ENCODE measurements at regions not wholly inside any gene's neighbourhood (a gene's known extent, or its start where the extent isn't known, plus 50 kb on each side); places are given as distances from the start of the nearest gene placed in this dataset.

DNA sequence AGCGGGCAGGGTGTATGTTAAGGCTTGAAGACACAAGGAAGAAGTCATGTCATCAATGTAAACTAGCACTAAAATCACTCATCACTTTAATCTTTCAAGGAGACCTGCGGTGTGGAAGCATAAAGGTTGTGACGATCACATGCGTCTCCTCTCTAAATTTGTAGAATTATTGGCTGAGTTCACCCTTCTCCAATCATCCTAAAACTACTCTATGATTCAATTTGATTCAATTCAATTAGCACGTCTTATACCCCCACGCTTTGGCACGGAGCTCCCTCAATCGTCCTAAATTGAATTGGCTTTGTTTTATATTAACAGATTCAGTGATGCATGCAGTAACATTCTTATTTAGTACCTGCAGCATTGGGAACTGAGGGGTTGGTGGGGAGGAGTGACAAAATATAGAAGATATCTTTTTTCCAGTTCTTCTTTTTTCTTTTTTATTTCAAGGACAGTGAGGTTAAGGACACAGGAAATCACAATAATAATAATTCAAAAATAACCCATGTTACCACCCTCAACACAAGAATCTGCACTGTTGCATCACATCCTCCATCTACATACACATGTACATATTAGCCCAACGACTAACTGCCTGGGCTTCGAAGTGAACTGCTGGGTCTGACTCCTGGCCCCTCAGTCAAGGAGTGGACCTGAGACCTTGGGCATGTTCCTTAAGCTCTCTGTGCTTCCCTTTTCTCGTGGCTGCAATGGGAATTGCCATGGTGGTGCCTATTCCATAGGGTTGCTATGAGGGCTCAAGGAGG, 86.5 kb downstream of the LSM5 start:
- Mint-ChIP-seq H3K27me3 (peaks cover 7 to 14% of the 10 kb centered on the region in 2 donors), H3K36me3 (no peaks in the 10 kb centered on the region), H3K4me3 (no peak overlapping the region), H3K4me1 (no peaks in the 10 kb centered on the region), H3K9me3 (peaks cover 0 to 3% (median 0%) of the 10 kb centered on the region in 8 donors), H3K27ac (peak overlapping the region in 1 of 7 donors; percentile 23)
- no peaks in the 10 kb centered on the region for H3K27me3 ChIP-seq (ENCODE audit: insufficient read depth, low read length)
- H3K4me3 ChIP-seq (ENCODE audit: low read length in 2 of 2) = no peak overlapping the region
- DNase-seq = no peak
- CTCF ChIA-PET (ENCODE audit: partially characterized antibody) = no interaction called here
- no peaks in the 10 kb centered on the region for H3K9me3 ChIP-seq (ENCODE audit: control insufficient read depth in 1 of 2, low read length in 2 of 2)
- H3K36me3 ChIP-seq (ENCODE audit: insufficient read depth, low read length) = no peaks in the 10 kb centered on the region
- POLR2A ChIA-PET (ENCODE audit: partially characterized antibody) = no interaction called here
- H3K27ac ChIP-seq (ENCODE audit: low read depth, low read length) = no peak overlapping the region
- H3K4me1 ChIP-seq (ENCODE audit: insufficient read depth, low read length) = no peaks in the 10 kb centered on the region
- intact Hi-C loops (cut with micrococcal nuclease) = no loop called here

- no peaks in the 10 kb centered on the region for H3K36me3 Mint-ChIP-seq
- intact Hi-C loops (cut with micrococcal nuclease) = no loop called here
- H3K4me1 ChIP-seq (ENCODE audit: insufficient read depth, low read length) = no peaks in the 10 kb centered on the region
- no peaks in the 10 kb centered on the region for H3K27me3 ChIP-seq (ENCODE audit: insufficient read depth, low read length)
- ChIA-PET CTCF (ENCODE audit: partially characterized antibody) (no interaction called here), POLR2A (ENCODE audit: partially characterized antibody) (no interaction called here)
- H3K4me3 ChIP-seq (ENCODE audit: low read length in 2 of 2) = no peak overlapping the region
- H3K27me3 Mint-ChIP-seq = peaks cover 6 to 7% of the 10 kb centered on the region in 2 donors
- H3K27ac Mint-ChIP-seq = no peak overlapping the region
- H3K27ac ChIP-seq (ENCODE audit: low read depth, low read length) = no peak overlapping the region
- H3K4me1 Mint-ChIP-seq = no peaks in the 10 kb centered on the region
- no peaks in the 10 kb centered on the region for H3K36me3 ChIP-seq (ENCODE audit: insufficient read depth, low read length)
- DNase-seq = no peak
- no peak overlapping the region for H3K4me3 Mint-ChIP-seq
- H3K9me3 Mint-ChIP-seq = peaks cover 0 to 3% (median 0%) of the 10 kb centered on the region in 8 donors
- no peaks in the 10 kb centered on the region for H3K9me3 ChIP-seq (ENCODE audit: control insufficient read depth in 1 of 2, low read length in 2 of 2)
Observed at GRCh38 chr7:32400676-32401075, 89.5 kb downstream of the LSM5 start.

DNA sequence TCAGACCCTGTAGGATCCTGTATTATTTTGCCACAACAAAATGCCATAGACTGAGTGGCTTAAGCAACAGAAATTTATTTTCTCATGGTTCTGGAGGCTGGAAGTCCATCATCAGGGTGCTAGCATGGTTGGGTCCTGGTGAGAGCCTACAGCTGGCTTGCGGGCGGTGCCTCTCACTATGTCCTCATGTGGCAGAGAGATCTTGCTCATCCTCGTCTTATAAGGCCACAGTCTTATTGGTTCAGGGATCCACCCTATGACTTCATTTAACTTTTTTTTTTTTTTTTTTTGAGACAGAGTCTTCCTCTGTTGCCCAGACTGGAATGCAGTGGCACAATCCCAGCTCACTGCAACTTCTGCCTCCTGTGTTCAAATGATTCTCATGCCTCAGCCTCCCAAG, 90.9 kb downstream of the LSM5 start:
- CTCF ChIA-PET (ENCODE audit: partially characterized antibody) = interaction anchor here (0.6 kb wide), 1 partner anchor 189 kb away, joined by 3 read pairs; no protein-coding TSS in a partner anchor
- no peaks in the 10 kb centered on the region for H3K36me3 Mint-ChIP-seq

GRCh38 chr7:32395168-32395567, 95.0 kb downstream of the LSM5 start:
- Histone ChIP-seq H3K36me3 (ENCODE audit: insufficient read depth, low read length) (no peaks in the 10 kb centered on the region), H3K4me3 (ENCODE audit: low read length in 2 of 2) (no peak overlapping the region), H3K9me3 (ENCODE audit: control insufficient read depth in 1 of 2, low read length in 2 of 2) (no peaks in the 10 kb centered on the region), H3K27ac (ENCODE audit: low read depth, low read length) (no peak overlapping the region), H3K4me1 (ENCODE audit: insufficient read depth, low read length) (no peaks in the 10 kb centered on the region), H3K27me3 (ENCODE audit: insufficient read depth, low read length) (no peaks in the 10 kb centered on the region)
- DNase-seq = no peak
- ChIA-PET CTCF (ENCODE audit: partially characterized antibody) (no interaction called here), POLR2A (ENCODE audit: partially characterized antibody) (no interaction called here)
- Mint-ChIP-seq H3K27ac (no peak overlapping the region), H3K36me3 (no peaks in the 10 kb centered on the region), H3K9me3 (peaks cover 0 to 2% (median 0%) of the 10 kb centered on the region in 8 donors), H3K4me1 (no peaks in the 10 kb centered on the region), H3K4me3 (no peak overlapping the region), H3K27me3 (no peaks in the 10 kb centered on the region)
- intact Hi-C loops (cut with micrococcal nuclease) = no loop called here

More for the DNA sequence above, 90.9 kb downstream of the LSM5 start:
- Mint-ChIP-seq H3K9me3 (peaks cover 0 to 3% (median 0%) of the 10 kb centered on the region in 8 donors), H3K4me3 (no peak overlapping the region), H3K27ac (no peak overlapping the region), H3K27me3 (peaks cover 5 to 7% of the 10 kb centered on the region in 2 donors), H3K4me1 (no peaks in the 10 kb centered on the region)
- Histone ChIP-seq H3K27me3 (ENCODE audit: insufficient read depth, low read length) (no peaks in the 10 kb centered on the region), H3K4me3 (ENCODE audit: low read length in 2 of 2) (no peak overlapping the region), H3K27ac (ENCODE audit: low read depth, low read length) (no peak overlapping the region), H3K9me3 (ENCODE audit: control insufficient read depth in 1 of 2, low read length in 2 of 2) (no peaks in the 10 kb centered on the region), H3K36me3 (ENCODE audit: insufficient read depth, low read length) (no peaks in the 10 kb centered on the region), H3K4me1 (ENCODE audit: insufficient read depth, low read length) (no peaks in the 10 kb centered on the region)
- intact Hi-C loops (cut with micrococcal nuclease) = no loop called here
- POLR2A ChIA-PET (ENCODE audit: partially characterized antibody) = no interaction called here
- no peak for DNase-seq

GRCh38 chr7:32393861-32394260, 96.3 kb downstream of the LSM5 start:
- no peaks in the 10 kb centered on the region for H3K27me3 ChIP-seq (ENCODE audit: insufficient read depth, low read length)
- ChIA-PET CTCF (ENCODE audit: partially characterized antibody) (no interaction called here), POLR2A (ENCODE audit: partially characterized antibody) (no interaction called here)
- Mint-ChIP-seq H3K4me3 (no peak overlapping the region), H3K36me3 (no peaks in the 10 kb centered on the region), H3K4me1 (no peaks in the 10 kb centered on the region), H3K9me3 (peaks cover 0 to 2% (median 0%) of the 10 kb centered on the region in 8 donors), H3K27me3 (no peaks in the 10 kb centered on the region), H3K27ac (no peak overlapping the region)
- H3K36me3 ChIP-seq (ENCODE audit: insufficient read depth, low read length) = no peaks in the 10 kb centered on the region
- intact Hi-C loops (cut with micrococcal nuclease) = no loop called here
- no peak overlapping the region for H3K4me3 ChIP-seq (ENCODE audit: low read length in 2 of 2)
- no peaks in the 10 kb centered on the region for H3K9me3 ChIP-seq (ENCODE audit: control insufficient read depth in 1 of 2, low read length in 2 of 2)
- no peak for DNase-seq
- no peaks in the 10 kb centered on the region for H3K4me1 ChIP-seq (ENCODE audit: insufficient read depth, low read length)
- no peak overlapping the region for H3K27ac ChIP-seq (ENCODE audit: low read depth, low read length)

DNA sequence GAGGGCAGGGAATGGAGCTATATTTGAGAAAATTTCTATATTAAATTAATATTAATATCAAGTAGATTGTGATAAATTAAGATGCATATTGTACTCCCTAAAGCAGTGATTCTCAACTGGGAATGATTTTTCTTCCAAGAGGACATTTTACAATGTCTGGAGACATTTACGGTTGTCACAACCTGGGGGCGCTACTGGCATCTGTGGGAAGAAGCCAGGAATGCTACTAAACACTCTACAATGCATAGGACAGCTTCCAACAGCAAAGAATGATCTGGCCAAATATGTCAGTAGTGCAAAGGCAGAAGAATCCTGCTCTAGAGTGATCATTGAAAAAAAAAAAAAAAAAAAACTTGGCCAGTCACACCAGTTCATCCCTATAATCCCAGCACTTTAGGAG, 100.0 kb downstream of the LSM5 start:
- Histone ChIP-seq H3K4me1 (ENCODE audit: insufficient read depth, low read length) (no peaks in the 10 kb centered on the region), H3K9me3 (ENCODE audit: control insufficient read depth in 1 of 2, low read length in 2 of 2) (no peaks in the 10 kb centered on the region), H3K4me3 (ENCODE audit: low read length in 2 of 2) (no peak overlapping the region), H3K36me3 (ENCODE audit: insufficient read depth, low read length) (no peaks in the 10 kb centered on the region), H3K27ac (ENCODE audit: low read depth, low read length) (no peak overlapping the region), H3K27me3 (ENCODE audit: insufficient read depth, low read length) (no peaks in the 10 kb centered on the region)
- CTCF ChIA-PET (ENCODE audit: partially characterized antibody) = no interaction called here
- Mint-ChIP-seq H3K27me3 (peaks cover 5 to 6% of the 10 kb centered on the region in 2 donors), H3K9me3 (peaks cover 0 to 2% (median 0%) of the 10 kb centered on the region in 8 donors), H3K4me1 (no peaks in the 10 kb centered on the region), H3K27ac (no peak overlapping the region), H3K36me3 (no peaks in the 10 kb centered on the region), H3K4me3 (no peak overlapping the region)
- intact Hi-C loops (cut with micrococcal nuclease) = no loop called here
- DNase-seq = no peak
- POLR2A ChIA-PET (ENCODE audit: partially characterized antibody) = no interaction called here

GRCh38 chr7:32385316-32385956, 104.7 kb downstream of the LSM5 start:
- no peak for DNase-seq
- no peaks in the 10 kb centered on the region for H3K36me3 ChIP-seq (ENCODE audit: insufficient read depth, low read length)
- intact Hi-C loops (cut with micrococcal nuclease) = no loop called here
- no peak overlapping the region for H3K27ac ChIP-seq (ENCODE audit: low read depth, low read length)
- Mint-ChIP-seq H3K36me3 (no peaks in the 10 kb centered on the region), H3K27me3 (peaks cover 13 to 16% of the 10 kb centered on the region in 2 donors), H3K4me3 (no peak overlapping the region), H3K27ac (no peak overlapping the region), H3K9me3 (peaks cover 0 to 2% (median 0%) of the 10 kb centered on the region in 8 donors), H3K4me1 (no peaks in the 10 kb centered on the region)
- no peak overlapping the region for H3K4me3 ChIP-seq (ENCODE audit: low read length in 2 of 2)
- no peaks in the 10 kb centered on the region for H3K9me3 ChIP-seq (ENCODE audit: control insufficient read depth in 1 of 2, low read length in 2 of 2)
- ChIA-PET CTCF (ENCODE audit: partially characterized antibody) (no interaction called here), POLR2A (ENCODE audit: partially characterized antibody) (no interaction called here)
- no peaks in the 10 kb centered on the region for H3K4me1 ChIP-seq (ENCODE audit: insufficient read depth, low read length)
- no peaks in the 10 kb centered on the region for H3K27me3 ChIP-seq (ENCODE audit: insufficient read depth, low read length)
